ENCODE measurements at regions not wholly inside any gene's neighbourhood (a gene's known extent, or its start where the extent isn't known, plus 50 kb on each side); places are given as distances from the start of the nearest gene placed in this dataset.
A peak's percentile ranks its signal among the peaks of the same experiment; 100 is the strongest.

DNA sequence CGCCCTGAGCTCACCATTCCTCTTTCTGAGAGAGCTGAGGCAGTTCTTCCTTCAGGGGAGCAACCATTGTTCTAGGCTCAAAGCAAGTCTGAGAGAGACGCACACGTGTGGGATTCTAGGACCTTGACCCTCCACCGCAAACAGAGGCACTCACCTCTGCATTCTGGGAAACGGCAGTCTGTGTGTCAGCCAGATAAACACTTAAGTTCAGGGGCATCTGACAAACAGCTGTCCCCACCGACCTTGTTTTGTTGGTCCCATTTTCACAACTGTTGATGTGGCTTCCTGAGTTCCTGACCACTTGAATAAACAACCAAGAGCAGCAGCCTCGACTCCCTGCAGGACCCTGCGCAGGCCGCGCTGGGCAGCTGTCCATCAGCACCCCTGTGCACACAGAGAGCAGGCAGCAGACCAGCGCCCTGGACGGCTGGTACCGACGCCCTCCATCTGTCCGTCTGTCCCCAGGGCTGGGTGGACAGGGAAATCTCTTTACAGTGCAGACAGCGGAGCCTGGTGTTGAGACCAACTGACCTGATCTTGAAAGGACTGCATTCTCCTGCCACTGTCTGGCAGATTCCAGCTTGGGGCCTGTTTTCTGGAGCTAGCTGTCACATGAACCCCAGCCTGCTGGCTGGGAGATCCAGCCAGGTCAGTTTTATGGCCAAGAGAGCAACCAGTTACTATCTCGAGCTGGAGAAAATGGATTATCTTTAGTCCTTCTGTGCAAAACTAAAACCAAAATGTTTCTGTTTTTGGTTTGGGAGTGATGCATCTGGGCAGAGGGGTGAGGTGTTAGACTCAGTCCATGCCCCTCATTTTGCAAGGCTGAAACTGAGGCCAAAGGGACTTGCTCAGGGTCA is 64.2 kb downstream of the FAM43A start (continued):
- TF ChIP-seq, protein P1, sequence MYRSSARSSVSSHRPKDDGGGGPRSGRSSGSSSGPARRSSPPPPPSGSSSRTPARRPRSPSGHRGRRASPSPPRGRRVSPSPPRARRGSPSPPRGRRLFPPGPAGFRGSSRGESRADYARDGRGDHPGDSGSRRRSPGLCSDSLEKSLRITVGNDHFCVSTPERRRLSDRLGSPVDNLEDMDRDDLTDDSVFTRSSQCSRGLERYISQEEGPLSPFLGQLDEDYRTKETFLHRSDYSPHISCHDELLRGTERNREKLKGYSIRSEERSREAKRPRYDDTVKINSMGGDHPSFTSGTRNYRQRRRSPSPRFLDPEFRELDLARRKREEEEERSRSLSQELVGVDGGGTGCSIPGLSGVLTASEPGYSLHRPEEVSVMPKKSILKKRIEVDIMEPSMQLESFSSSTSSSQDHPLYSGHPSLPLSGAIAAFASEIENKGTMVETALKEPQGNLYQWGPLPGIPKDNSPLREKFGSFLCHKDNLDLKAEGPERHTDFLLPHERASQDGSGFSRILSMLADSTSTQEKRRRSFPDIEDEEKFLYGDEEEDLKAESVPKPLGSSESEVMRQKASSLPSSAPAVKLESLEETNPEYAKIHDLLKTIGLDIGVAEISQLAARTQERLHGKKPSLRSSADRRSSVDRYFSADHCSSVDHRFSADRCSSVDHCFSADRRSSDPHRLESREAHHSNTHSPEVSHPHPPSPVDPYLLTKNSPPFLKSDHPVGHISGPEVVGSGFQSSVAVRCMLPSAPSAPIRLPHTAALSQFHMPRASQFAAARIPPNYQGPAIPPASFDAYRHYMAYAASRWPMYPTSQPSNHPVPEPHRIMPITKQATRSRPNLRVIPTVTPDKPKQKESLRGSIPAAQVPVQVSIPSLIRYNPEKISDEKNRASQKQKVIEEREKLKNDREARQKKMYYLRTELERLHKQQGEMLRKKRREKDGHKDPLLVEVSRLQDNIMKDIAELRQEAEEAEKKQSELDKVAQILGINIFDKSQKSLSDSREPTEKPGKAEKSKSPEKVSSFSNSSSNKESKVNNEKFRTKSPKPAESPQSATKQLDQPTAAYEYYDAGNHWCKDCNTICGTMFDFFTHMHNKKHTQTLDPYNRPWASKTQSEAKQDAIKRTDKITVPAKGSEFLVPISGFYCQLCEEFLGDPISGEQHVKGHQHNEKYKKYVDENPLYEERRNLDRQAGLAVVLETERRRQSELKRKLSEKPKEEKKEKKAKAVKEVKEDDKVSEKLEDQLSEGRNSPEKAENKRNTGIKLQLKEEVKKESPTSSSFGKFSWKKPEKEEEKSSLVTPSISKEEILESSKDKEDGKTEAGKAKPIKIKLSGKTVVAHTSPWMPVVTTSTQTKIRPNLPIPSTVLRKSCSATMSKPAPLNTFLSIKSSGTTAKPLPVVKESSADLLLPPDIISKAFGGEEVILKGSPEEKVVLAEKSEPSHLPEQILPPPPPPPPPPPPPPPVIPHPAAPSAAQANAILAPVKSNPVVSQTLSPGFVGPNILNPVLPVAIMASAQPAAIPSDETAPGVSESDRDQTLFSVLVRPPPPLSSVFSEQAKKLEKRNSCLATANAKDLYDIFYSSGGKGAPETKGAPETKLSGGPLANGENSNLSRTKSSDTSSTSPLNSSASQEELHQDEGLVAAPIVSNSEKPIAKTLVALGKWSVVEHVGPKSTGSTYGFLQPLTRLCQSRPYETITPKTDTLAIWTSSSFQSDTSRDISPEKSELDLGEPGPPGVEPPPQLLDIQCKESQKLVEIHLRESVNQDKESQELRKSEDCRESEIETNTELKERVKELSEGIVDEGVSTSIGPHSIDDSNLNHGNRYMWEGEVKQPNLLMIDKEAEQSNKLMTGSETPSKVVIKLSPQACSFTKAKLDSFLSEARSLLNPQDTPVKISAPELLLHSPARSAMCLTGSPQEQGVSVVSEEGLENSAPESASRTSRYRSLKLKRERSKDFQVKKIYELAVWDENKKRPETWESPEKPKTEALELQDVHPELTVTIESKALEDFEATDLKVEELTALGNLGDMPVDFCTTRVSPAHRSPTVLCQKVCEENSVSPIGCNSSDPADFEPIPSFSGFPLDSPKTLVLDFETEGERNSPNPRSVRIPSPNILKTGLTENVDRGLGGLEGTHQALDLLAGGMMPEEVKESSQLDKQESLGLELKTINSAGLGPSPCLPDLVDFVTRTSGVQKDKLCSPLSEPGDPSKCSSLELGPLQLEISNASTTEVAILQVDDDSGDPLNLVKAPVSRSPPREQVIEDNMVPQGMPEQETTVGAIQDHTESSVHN (CRISPR knock-in tag; IDR thresholded peaks at IDR 0.05), result peak; percentile 56; the same call in 1 of the 2 replicates
- TF ChIP-seq WIZ (CRISPR knock-in tag; IDR thresholded peaks at IDR 0.05), result no peak
- peak; percentile 95 for TF ChIP-seq MIER2 (CRISPR knock-in tag; IDR thresholded peaks at IDR 0.05)
- TF ChIP-seq ZNF605 (CRISPR knock-in tag; IDR thresholded peaks at IDR 0.05), result no peak; the same call in 1 of the 2 replicates
- no peak for TF ChIP-seq CAMTA2 (CRISPR knock-in tag; IDR thresholded peaks at IDR 0.05; ENCODE audit: borderline replicate concordance)
- 0 out of 2 replicates have a peak, but pooled peaks have one; percentile 64 for TF ChIP-seq ZBTB20 (CRISPR knock-in tag; IDR thresholded peaks at IDR 0.05; ENCODE audit: borderline replicate concordance, low read depth)
- TF ChIP-seq ZNF841 (CRISPR knock-in tag; IDR thresholded peaks at IDR 0.05; ENCODE audit: borderline replicate concordance), result no peak
- no peak for TF ChIP-seq IRX3 (CRISPR knock-in tag; IDR thresholded peaks at IDR 0.05; ENCODE audit: borderline replicate concordance, low read depth)
- TF ChIP-seq DPF2 (CRISPR knock-in tag; IDR thresholded peaks at IDR 0.05; ENCODE audit: borderline replicate concordance, low read depth), result 0 out of 2 replicates have a peak, but pooled peaks have one; percentile 44
- TF ChIP-seq SRSF1 (optimal IDR thresholded peaks at IDR 0.05; ENCODE audit: low read depth, low read length), result no peak
- TF ChIP-seq NR2F1 (CRISPR knock-in tag; IDR thresholded peaks at IDR 0.05), result peak; percentile 84 to 87; a peak in 3 of 4 replicates
- 0 out of 2 replicates have a peak, but pooled peaks have one; percentile 30 for TF ChIP-seq ZFP1 (CRISPR knock-in tag; IDR thresholded peaks at IDR 0.05)
- no peak for TF ChIP-seq FOXM1 (CRISPR knock-in tag; IDR thresholded peaks at IDR 0.05)
- TF ChIP-seq ZNF547 (CRISPR knock-in tag; IDR thresholded peaks at IDR 0.05), result peak; percentile 52; the same call in 1 of the 2 replicates
- TF ChIP-seq, protein P2, sequence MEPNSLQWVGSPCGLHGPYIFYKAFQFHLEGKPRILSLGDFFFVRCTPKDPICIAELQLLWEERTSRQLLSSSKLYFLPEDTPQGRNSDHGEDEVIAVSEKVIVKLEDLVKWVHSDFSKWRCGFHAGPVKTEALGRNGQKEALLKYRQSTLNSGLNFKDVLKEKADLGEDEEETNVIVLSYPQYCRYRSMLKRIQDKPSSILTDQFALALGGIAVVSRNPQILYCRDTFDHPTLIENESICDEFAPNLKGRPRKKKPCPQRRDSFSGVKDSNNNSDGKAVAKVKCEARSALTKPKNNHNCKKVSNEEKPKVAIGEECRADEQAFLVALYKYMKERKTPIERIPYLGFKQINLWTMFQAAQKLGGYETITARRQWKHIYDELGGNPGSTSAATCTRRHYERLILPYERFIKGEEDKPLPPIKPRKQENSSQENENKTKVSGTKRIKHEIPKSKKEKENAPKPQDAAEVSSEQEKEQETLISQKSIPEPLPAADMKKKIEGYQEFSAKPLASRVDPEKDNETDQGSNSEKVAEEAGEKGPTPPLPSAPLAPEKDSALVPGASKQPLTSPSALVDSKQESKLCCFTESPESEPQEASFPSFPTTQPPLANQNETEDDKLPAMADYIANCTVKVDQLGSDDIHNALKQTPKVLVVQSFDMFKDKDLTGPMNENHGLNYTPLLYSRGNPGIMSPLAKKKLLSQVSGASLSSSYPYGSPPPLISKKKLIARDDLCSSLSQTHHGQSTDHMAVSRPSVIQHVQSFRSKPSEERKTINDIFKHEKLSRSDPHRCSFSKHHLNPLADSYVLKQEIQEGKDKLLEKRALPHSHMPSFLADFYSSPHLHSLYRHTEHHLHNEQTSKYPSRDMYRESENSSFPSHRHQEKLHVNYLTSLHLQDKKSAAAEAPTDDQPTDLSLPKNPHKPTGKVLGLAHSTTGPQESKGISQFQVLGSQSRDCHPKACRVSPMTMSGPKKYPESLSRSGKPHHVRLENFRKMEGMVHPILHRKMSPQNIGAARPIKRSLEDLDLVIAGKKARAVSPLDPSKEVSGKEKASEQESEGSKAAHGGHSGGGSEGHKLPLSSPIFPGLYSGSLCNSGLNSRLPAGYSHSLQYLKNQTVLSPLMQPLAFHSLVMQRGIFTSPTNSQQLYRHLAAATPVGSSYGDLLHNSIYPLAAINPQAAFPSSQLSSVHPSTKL (CRISPR knock-in tag; IDR thresholded peaks at IDR 0.05), result peak; percentile 98
- no peak; the same call in 1 of the 2 replicates for TF ChIP-seq SMC3 (IDR thresholded peaks at IDR 0.05; ENCODE audit: low read length)
- no peak for TF ChIP-seq ZNF17 (CRISPR knock-in tag; IDR thresholded peaks at IDR 0.05)
- TF ChIP-seq SETDB1 (CRISPR knock-in tag; IDR thresholded peaks at IDR 0.05; ENCODE audit: borderline replicate concordance), result no peak
